HG03135 (cell line): ENCODE measurements at regions not wholly inside any gene's neighbourhood (a gene's known extent, or its start where the extent isn't known, plus 50 kb on each side); places are given as distances from the start of the nearest gene placed in this dataset.

ENCODE experiments used
- ATAC-seq: cut with Tn5 transposase; IDR thresholded peaks from one replicate; pipeline ENCODE4 v1.9.1; 2021; ENCODE audit warnings: mild to moderate bottlenecking, moderate library complexity; ENCODE audit not compliant: unreplicated experiment

DNA sequence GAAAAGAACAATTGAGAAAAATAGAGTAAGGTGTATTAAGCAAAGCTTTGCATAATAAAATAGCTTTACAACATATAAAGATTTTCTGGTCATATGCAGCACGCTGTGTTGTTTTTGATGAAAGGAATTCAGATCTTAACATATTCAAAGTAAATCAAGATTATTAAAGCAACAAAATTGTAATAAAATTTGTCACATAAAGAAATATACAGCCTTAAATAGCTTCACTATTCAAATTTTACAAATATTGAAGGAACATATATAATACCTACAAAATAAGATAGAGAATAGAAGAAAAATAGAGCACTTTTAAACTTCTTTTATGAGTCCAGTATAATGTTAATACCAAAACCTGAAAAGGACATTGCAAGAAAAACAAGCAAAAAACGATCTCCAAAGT is 749.1 kb upstream of the POT1 start:
- no peak for ATAC-seq

DNA sequence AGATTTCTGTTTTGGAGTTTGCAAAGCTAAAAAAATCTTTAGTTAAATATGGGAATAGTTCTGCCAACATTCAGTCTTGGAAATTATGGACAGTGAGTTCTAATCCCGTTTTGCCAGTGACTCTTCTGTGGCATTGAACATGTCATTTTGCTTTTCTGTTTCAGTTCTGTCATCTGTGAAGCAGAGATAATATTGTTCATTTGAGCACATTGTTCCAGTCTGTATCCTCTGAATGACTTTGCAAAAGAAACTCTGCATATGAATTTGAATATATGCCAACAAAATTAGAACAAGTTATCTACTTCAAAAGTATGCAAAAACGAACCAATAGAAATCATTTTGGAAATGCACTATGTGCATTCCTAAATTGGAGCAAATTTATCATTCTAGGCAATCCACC is 746.0 kb upstream of the POT1 start:
- ATAC-seq: no peak

DNA sequence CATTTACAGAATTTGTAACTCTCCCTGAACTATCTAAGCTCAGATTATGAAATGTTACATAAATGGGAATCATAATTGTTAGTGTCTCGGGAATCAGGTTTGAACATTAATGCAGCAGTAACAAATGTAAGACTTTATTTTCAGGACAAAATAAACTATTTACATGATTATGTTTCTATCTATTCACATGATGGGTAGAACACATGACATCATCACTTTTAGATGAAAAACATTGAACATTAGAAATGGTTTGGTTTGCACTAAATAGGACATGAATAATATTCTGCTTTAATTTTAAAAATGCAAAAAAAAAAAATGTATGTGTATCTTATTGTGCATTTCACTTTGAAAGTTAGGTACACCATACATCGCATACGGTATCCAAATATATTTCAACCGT is 745.5 kb upstream of the POT1 start:
- ATAC-seq: no peak

DNA sequence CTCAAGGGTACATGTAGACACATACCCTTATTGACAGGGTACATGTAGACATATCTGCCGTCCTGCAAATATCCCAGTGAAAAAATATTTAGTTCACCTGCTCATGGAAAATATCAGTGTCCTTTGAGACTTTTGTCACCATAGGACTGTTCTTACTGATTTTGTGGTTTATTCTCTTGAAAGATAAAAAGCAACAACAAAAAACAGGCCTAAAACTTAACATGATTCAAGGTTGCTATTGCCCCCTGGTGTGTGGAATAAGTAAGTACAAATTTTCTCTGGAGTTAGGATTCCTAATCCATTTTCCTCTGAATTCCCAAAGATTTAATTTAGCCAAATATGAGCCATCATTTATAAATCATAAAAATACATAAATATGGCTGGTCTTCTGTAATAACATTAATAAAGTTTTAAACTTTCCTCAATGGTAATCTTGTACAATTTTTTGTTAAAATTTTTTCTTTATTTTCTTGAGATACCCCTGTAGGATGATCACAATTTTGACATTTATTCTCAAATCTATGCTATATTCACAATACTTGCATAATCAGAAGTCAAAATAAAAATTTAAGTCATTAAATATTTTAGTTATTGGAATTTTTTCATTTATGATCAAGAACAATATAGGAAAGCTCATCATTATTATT is 741.4 kb upstream of the POT1 start:
- no peak for ATAC-seq

DNA sequence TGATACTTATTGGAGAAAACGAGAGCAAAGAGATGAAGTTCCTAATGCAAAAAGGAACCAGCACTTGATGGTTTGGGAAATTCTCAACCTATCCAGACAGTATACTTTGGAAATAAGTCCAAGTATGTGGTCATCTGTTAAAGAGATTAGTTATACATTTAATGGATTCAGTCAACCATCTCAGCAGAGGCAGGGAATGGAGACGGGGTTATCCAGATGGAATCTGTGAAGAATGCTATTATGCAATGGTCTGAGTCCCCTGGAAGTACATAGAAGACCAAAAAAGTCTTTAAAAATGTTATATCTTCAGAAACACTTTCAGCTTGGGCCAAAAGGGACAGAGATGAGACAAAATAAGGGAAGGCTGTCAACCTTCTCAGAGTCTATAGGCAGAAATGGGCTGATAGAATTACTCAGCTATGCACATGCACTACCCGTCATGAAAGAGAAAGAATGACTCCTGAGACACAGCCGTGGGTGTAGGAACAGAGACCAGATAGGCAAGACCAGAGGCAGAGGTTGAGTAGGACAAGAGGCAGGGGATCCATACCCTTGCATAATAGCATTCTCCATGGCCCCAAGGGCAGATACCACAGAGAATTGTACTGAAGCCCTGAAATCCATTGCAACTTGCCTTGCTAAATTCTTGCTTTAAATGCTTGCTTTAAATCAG is 738.8 kb upstream of the POT1 start:
- no peak for ATAC-seq

DNA sequence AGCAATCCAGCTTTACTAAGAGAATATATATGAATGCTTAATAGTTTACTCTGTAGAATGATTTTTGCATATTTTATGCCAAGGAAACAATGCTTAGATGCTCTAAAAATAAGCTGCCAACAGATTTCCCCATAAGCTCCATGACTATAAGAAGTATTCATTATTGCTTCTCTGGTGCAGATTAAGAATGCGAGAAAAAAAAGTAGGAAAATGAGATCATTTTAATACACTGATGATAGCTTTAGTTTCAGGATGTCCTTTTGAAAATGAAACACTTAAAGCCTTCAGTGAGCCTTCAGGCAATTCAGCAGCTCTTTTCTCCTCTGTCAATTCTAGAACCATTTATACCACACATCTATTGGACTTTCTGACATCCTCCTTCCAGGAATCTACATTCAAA is 735.0 kb upstream of the POT1 start:
- ATAC-seq: no peak

DNA sequence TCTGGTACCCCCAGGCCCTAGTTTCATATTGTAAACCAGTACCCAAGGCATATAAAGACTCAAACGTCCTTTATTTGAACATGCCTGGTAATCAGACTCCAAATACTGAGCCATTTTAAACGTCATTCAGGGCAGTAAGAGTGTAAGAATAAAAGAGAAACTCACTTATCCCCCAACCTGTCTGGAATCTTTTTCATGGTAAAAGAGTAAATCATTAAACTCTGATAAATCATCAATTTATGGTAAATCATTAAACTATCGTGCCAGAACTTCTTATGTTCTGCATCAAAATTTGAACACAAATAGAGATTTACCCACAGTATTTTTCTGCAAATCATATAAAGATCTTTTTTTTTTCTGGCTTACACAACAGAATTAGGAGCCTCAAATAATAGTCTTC is 734.3 kb upstream of the POT1 start:
- no peak for ATAC-seq

DNA sequence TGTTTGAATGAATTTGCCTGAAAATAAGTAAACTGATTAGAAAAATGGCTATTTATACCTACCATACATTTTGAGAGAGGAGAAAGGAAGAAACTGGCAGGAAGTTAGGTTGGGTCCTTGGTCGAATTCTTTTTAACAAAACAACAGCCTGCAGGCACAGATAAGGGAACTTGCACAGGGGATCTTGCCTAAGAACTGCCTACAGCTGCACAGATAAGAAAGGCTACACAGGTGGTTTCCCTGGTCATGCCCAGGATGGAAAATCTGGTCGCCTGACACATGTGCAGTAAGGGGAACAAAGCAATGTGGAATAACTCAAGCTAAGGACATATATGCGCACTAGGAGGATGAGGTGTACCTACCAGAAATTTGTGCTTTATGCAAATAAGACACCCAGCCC is 732.1 kb upstream of the POT1 start:
- ATAC-seq: no peak

DNA sequence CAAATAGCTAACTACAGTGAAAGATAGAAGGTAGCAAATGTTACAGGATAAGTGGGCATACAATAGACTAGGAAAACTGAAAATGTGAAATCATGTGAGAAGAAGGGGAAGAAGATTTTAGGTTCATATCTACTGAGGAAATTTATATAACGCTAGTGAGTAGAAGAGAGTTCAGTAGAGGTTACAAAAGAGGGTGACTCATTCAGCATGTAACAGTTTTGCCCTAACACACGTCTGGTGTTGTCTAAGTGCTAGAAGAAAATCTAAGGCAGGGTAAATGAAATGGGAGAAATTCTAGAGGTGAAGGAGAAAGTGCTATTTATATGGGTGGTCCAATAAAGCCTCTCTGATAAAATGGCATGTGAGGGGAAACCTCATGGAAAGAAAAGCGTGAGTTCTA is 731.4 kb upstream of the POT1 start:
- ATAC-seq: no peak

DNA sequence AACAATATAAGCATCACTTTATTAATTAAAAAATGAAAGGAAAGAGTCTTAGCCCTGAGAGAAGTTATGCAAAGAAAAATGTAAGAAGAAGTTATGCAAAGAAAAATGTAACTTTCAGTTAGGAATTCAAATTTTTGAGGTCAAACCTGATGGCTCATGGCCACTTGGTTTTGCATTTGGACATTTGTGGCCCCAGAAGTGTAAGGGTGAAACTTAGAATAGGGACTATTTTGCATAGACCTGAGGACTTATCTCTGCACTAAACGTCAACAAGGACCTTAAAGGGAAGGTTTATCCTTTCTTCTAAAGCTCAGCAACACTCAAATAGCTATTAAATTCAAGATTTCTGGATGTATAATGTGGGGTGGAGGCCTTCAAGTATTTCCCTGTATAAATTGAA is 724.5 kb upstream of the POT1 start:
- no peak for ATAC-seq

DNA sequence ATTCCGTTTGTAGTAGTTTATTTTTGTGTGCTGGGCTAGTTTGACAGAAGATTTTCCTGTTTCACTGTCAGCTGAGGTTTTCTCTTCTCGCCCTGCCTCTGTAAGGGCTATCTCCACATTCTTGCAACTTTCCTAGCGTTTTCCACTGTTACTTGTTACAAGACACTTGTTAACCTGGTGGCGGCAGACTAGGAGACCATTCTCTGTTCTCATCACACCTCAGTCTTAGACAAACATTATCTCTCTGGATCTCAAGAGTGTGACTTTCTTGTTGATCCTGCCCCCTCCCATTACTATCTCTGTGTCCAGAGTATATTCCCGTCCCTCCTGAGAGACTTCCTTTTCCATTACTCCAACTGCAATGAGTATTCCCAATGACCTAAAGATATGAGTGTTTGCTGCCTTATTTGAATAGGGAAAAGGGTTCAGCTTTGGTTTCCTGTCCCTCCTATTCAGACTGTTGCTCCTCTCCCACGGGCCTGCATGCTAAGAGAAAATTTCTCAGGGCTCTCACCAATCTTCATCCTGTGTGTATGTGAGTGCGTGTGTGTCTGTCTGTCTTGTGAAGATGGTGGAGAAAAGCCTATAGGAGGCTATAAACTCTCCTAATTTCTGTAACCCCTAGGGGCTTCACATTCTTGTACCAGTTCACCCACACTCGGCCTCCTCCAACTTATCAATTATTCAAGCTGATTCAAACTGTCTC is 722.4 kb upstream of the POT1 start:
- no peak for ATAC-seq

DNA sequence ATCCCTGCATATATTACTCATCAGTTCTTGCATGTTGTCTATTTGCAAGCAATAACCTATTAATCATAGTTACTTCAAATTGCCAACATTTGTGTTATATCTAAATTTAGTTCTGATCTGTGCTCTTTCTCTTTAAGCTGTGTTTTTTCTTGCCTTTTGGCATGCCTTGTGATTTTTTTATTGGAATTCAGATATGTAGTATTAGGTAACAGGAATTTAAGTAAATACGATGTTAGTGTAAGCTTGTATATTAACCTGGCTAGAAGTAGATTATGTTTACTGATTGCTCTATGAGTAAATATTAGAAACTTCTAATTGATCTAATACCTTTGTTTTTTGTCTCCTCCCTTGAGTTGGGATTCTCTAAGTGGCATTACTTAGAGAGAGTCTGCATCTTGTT is 718.9 kb upstream of the POT1 start:
- no peak for ATAC-seq

DNA sequence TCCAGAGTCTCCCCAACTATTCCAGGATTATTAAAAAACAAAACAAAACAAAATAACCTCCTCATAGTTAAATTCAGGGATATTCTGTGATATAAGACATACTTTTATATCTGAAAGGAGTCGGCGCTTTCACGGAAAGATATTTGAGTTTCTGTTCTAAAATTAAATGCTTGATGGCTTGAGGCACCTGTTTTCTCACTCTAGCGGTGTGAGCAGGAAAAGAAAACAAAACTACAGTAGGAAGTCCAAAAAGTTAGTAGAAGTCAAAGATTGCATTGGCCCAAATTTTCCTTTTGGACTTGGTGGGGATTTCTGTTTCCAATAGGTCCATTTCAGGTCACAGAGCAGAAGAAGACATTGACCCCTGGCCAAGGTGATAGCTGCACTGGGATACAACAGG is 716.1 kb upstream of the POT1 start:
- no peak for ATAC-seq

DNA sequence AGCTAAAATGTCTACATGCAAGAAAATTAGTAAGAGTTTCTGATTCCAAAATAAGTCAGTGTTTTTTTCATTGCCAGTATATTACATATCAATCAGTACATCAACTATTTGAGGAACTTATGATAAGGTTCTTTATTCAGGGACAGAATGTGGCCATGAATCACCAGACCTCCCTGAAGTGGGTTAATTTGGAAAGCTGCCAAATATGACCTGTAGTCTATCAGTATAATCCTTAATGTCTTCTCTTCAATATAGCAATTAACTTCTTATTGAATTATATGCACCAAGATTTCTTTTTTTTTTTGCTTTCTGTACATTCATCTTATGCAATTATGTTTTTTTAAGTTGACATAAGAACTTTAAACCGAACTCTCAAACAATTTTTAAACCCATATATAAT is 714.5 kb upstream of the POT1 start:
- ATAC-seq: no peak

DNA sequence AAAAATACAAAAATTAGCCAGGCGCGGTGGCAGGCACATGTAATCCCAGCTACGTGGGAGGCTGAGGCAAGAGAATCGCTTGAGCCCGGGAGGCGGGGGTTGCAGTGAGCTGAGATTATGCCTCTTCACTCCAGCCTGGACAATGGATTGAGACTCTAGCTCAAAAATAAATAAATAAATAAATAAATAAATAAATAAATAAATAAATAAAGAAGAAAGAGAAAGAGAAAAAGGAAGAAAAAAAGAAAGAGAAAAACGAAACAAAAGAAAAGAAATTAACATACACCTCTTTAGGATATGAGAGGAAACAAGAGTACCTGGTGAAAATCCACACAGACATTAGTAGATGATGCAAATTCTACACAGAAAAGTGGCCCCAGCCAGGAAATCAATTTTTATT is 713.7 kb upstream of the POT1 start:
- ATAC-seq: no peak

DNA sequence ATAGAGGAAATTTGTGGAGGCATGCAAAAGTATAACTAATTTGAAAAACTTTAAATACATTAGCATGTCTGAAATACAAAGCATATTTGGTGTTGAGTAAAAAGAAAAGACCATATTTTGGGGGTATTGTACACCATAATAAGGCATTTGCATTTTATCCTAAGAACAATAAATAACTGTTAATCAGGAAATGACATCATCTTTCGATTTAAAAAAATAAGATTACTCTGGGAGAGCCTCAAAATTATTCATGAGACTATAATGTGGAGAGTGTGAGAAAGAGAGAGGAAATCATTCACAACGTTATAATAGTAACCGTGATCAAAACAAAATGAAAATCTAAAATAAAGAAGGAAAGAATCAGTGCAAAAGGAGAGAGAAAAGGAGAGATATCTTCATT is 712.3 kb upstream of the POT1 start:
- ATAC-seq: no peak

DNA sequence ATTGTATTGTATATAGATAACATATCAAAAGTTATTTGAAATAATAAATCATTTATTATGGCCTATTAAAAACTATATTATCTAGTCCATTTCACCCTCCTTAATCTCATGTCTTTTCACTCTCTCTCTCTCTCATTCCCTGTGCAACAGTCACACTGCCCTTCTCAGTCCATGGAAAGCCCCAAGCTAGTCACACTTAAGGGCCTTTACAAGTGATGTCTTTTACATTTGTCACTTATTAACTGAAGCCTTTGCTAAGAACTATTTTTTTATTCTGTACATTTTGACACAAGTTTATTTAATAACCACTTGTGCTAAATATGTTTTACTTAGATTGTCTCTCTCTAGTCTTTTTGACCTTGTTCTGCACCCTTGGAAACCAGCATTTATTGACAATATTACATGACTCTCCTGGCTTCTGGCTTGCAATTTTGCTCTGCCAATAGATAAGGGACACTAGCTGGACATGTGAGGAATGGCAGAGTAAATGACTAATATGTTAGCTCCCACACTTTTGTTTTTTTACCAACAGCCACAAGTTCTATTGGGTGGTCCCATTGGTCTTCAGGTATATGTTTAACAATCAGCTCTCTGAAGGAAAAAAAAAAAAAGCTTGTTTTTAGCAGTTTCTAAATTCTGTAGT is 706.8 kb upstream of the POT1 start:
- no peak for ATAC-seq

DNA sequence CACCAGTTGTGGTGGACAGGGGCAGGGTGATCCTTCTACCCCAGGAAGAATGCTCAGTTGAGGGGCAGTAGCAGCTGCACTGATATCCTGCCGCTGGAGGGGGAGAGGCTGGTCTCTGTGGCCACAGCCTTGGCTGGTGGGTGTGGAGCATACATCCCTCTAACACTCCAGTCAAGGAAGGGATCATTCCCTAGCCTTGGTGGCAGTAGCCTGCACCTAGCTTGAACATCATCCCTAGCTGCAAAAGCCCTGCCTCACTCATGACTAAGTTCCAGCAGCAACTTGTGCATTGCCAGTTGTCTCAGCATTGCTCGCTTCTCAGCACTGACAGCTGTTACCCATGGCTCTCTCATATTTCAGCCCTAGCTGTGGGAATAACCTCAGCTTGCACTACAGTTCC is 688.9 kb upstream of the POT1 start:
- ATAC-seq: no peak

DNA sequence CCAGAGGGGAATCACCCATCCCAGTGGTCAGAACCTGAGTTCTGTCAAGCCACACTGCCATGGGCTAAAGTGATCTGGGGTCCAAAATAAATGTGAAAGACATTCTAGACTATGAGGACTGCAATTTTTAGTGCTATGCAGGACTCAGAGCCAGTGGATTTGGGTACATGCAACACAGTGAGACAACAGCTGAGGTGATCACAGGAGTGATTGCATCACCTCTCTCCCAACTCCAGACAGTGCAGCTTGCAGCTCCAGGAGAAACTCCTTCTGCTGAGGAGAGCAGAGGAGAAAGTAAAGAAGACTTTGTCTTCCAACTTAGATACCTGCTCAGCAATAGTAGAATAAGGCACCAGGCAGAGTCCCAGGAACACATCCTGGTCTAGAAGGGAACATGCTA is 682.0 kb upstream of the POT1 start:
- ATAC-seq: no peak

DNA sequence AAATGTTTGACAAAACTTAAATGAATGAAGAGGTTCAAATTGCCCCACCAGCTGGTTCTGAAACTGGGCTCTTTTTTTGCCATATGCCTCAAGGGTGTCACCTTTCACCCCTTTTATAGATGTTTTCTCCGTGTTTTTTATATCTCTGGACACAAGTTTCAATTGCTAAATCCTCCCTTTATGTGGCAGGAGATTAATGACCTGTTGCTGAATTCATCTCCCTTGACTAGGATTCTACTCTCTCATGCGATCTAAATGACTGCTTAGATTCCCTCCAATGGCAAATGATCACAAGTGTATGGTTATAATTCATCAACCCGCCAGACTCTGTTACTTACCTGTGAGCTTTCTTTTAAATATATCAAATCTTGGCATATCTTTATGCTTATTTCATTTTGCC is 677.0 kb upstream of the POT1 start:
- no peak for ATAC-seq

DNA sequence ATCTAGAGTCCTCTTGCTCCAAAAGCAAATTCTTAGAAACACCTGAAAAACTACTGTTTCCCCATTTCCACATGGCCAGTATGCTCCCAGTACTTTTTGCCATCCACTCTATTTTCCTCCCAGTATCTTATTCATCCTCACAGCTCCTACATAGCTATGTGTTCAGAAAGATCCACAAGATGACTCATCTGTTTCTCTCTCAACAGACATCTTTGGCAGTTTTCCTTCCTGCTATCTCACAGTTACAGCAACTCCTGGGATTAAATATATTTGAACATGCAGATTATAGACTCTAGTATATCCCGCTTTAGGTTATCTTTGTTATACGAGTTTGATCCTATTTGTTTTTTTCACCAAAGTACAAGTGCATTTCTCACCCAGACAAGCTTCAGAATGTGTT is 675.6 kb upstream of the POT1 start:
- ATAC-seq: no peak

DNA sequence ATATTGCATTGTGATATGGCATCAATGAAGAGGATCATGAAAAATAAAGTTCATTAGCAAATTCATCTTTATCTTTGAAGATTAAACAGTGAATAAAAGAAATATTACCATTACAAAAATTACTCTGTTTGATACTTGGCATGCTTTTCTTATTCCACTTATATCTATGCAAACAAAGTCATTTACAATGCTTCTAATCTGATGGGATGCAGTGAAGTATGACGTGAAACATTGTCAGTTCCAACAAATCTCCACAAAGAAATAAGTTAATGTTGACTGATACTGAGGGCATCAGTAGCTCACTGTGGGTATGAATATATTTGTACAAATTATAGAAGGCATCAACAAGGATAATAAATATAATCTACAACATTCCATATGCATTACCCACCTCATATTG is 672.8 kb upstream of the POT1 start:
- ATAC-seq: no peak
